K562 (cell line): ENCODE measurements at regions not wholly inside any gene's neighbourhood (a gene's known extent, or its start where the extent isn't known, plus 50 kb on each side); places are given as distances from the start of the nearest gene placed in this dataset.

Experiments used
- JUND ChIP-seq, 2 experiments: IDR thresholded peaks; 2 replicates in 1 of 2; 3 replicates in 1 of 2; pipeline ENCODE4 v1.6.1; 2011; ENCODE audit warnings: borderline replicate concordance in 2 of 2, low read depth in 2 of 2, low read length in 2 of 2, improper control_type of control experiment in 1 of 2, missing biosample characterization in 1 of 2, missing genetic modification characterization in 1 of 2, missing genetic modification reagents in 1 of 2
- MAFK ChIP-seq: IDR thresholded peaks from 2 replicates; pipeline ENCODE4 v1.6.1; 2011; ENCODE audit warnings: low read length, improper control_type of control experiment
- SMC3 ChIP-seq: conservative IDR thresholded peaks from 2 replicates; pipeline ENCODE4 v1.6.1; 2011; ENCODE audit warnings: low read depth, low read length, improper control_type of control experiment; ENCODE audit not compliant: insufficient read depth
- TF ChIP-seq, protein P1 (sequence below), 3 experiments: IDR thresholded peaks in 2 of 3; conservative IDR thresholded peaks in 1 of 3; 2 replicates each; pipeline ENCODE4 v1.5.1; 2011 to 2012; ENCODE audit warnings: low read length in 3 of 3, mild to moderate bottlenecking in 3 of 3, control low read depth in 2 of 3, improper control_type of control experiment in 1 of 3, inconsistent platforms in 1 of 3, low read depth in 1 of 3, mixed read lengths in 1 of 3, moderate library complexity in 1 of 3; ENCODE audit not compliant: insufficient read depth in 2 of 3

DNA sequence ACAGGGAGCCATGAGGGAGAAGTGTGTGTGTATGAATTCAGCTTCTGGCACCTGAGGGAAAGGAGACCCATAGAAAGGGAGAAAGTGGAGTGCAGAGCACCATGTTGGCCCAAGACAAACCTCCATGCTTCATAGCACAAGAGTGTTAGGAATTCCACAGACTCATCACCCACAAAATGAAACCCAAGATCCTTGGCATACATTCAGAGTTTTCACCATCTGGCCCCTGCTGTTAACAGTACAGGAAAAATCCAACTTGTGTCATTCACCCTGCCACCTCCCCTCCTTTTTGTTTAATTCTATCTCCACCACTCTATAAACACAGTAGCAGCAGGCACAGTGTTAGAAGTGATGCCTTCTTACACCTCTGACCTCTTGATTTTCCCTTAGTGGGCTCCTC lies 60.0 kb upstream of the MNS1 start:
- no peak for TF ChIP-seq MAFK
- TF ChIP-seq, protein P1, sequence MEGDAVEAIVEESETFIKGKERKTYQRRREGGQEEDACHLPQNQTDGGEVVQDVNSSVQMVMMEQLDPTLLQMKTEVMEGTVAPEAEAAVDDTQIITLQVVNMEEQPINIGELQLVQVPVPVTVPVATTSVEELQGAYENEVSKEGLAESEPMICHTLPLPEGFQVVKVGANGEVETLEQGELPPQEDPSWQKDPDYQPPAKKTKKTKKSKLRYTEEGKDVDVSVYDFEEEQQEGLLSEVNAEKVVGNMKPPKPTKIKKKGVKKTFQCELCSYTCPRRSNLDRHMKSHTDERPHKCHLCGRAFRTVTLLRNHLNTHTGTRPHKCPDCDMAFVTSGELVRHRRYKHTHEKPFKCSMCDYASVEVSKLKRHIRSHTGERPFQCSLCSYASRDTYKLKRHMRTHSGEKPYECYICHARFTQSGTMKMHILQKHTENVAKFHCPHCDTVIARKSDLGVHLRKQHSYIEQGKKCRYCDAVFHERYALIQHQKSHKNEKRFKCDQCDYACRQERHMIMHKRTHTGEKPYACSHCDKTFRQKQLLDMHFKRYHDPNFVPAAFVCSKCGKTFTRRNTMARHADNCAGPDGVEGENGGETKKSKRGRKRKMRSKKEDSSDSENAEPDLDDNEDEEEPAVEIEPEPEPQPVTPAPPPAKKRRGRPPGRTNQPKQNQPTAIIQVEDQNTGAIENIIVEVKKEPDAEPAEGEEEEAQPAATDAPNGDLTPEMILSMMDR (IDR thresholded peaks at IDR 0.05 in 2 of 3, conservative IDR thresholded peaks at IDR 0.05 in 1 of 3; ENCODE audit: insufficient read depth in 2 of 3, low read depth in 1 of 3, low read length in 3 of 3), result no peak
- TF ChIP-seq SMC3, result no peak
- no peak for TF ChIP-seq JUND (IDR thresholded peaks at IDR 0.05; ENCODE audit: borderline replicate concordance, low read depth, low read length)
- no peak for TF ChIP-seq JUND (tag; IDR thresholded peaks at IDR 0.05; ENCODE audit: borderline replicate concordance, low read depth, low read length)
